HFF-Myc (cell line): ENCODE measurements at regions not wholly inside any gene's neighbourhood (a gene's known extent, or its start where the extent isn't known, plus 50 kb on each side); places are given as distances from the start of the nearest gene placed in this dataset.

Experiments
- DNase-seq: peaks from one replicate; pipeline ENCODE4 v3.0.0-alpha.2; 2011; ENCODE audit warnings: low read depth; ENCODE audit errors: extremely low read depth
- H3K4me3 ChIP-seq: replicated peaks from 2 replicates; pipeline ENCODE4 v1.5.1; 2011; ENCODE audit warnings: low read depth, mild to moderate bottlenecking, control low read depth, low read length
- CTCF ChIP-seq: IDR thresholded peaks from 2 replicates; pipeline ENCODE4 v1.5.1; 2012; ENCODE audit warnings: mild to moderate bottlenecking, low read depth, low read length, control low read depth; ENCODE audit errors: missing control alignments

GRCh38 chr10:31621733-31622132 lies 302.7 kb downstream of the ZEB1 start:
- DNase-seq = no peak
- TF ChIP-seq CTCF = no peak
- H3K4me3 ChIP-seq = no peak overlapping the region

GRCh38 chr10:31620226-31621151 lies 301.5 kb downstream of the ZEB1 start:
- DNase-seq = peak; percentile 89
- no peak overlapping the region for H3K4me3 ChIP-seq
- peak; percentile 65 for TF ChIP-seq CTCF

GRCh38 chr10:31619531-31620061 lies 300.6 kb downstream of the ZEB1 start:
- no peak for TF ChIP-seq CTCF
- DNase-seq = no peak
- H3K4me3 ChIP-seq = no peak overlapping the region

GRCh38 chr10:31618541-31619291 lies 299.7 kb downstream of the ZEB1 start:
- no peak for TF ChIP-seq CTCF
- no peak for DNase-seq
- no peak overlapping the region for H3K4me3 ChIP-seq

- no peak for TF ChIP-seq CTCF
- H3K4me3 ChIP-seq = no peak overlapping the region
- no peak for DNase-seq
These were observed 298.7 kb downstream of the ZEB1 start for GRCh38 chr10:31617757-31618156.

GRCh38 chr10:31617133-31617532 lies 298.1 kb downstream of the ZEB1 start:
- no peak for DNase-seq
- TF ChIP-seq CTCF = no peak
- H3K4me3 ChIP-seq = no peak overlapping the region
